Gastroesophageal sphincter (tissue), 4 donors: ENCODE measurements at regions not wholly inside any gene's neighbourhood (a gene's known extent, or its start where the extent isn't known, plus 50 kb on each side); places are given as distances from the start of the nearest gene placed in this dataset.

Experiments
- ATAC-seq: fragments of 150-250 bp; one replicate; pipeline ENCODE4 v1.9.1; 2016; ENCODE audit warnings: mild to moderate bottlenecking, moderate library complexity
- H3K27ac ChIP-seq, 4 donors: fragments of 200-600 bp; sonication (generic) in 3 of 4; 1 replicate in 3 of 4; 2 replicates in 1 of 4; pipeline ENCODE4 v1.5.1; 2016 to 2019
- H3K27me3 ChIP-seq: fragments of 200-600 bp; sonication (generic); one replicate; pipeline ENCODE4 v1.5.1; 2019
- H3K36me3 ChIP-seq, 2 donors: fragments of 200-600 bp; sonication (generic); one replicate each; pipeline ENCODE4 v1.5.1; 2019; ENCODE audit warnings: control low read depth in 1 of 2
- H3K4me1 ChIP-seq, 3 donors: fragments of 200-600 bp; sonication (generic); 1 replicate in 2 of 3; 2 replicates in 1 of 3; pipeline ENCODE4 v1.5.1; 2016 to 2019; ENCODE audit warnings: control low read depth in 2 of 3
- H3K4me3 ChIP-seq, 2 donors: fragments of 200-600 bp; sonication (generic); one replicate each; pipeline ENCODE4 v1.5.1; 2019; ENCODE audit warnings: mild to moderate bottlenecking in 1 of 2, moderate library complexity in 1 of 2
- H3K9me3 ChIP-seq, 3 donors: fragments of 200-600 bp; sonication (generic); one replicate each; pipeline ENCODE4 v1.5.1; 2017 to 2019; ENCODE audit warnings: control low read depth in 2 of 3
- CTCF ChIP-seq, 4 experiments: fragments of 200-600 bp in 2 of 4; fragments of 450-650 bp in 2 of 4; sonication (generic) in 1 of 4; IDR thresholded peaks; one replicate each; pipeline ENCODE4 v1.5.1; 2017 to 2019; ENCODE audit warnings: antibody characterized with exemption in 4 of 4, mild to moderate bottlenecking in 2 of 4, moderate library complexity in 2 of 4
- EP300 ChIP-seq: sonication (generic); formaldehyde crosslinking; IDR thresholded peaks from one replicate; pipeline ENCODE4 v1.6.1; 2017; ENCODE audit warnings: antibody characterized with exemption, mild to moderate bottlenecking
- POLR2A ChIP-seq, 2 donors: fragments of 450-650 bp; IDR thresholded peaks; one replicate each; pipeline ENCODE4 v1.6.1; 2017; ENCODE audit warnings: antibody characterized with exemption in 2 of 2, mild to moderate bottlenecking in 2 of 2, moderate library complexity in 1 of 2
- POLR2AphosphoS5 ChIP-seq: sonication (generic); formaldehyde crosslinking; IDR thresholded peaks from one replicate; pipeline ENCODE4 v1.6.1; 2017; ENCODE audit warnings: antibody characterized with exemption
- WGBS, 2 donors: methylation state at CpG; one replicate each; pipeline ENCODE4 v1.1.5; 2018; ENCODE audit warnings: low coverage in 1 of 2; 5-methylcytosine and 5-hydroxymethylcytosine counted together

- H3K4me3 ChIP-seq: no peak overlapping the region
- 55 to 59% methylated on average over 4 of the region's 4 CpGs for WGBS, 2 donors
- peaks cover 3% of the 10 kb centered on the region for H3K27me3 ChIP-seq
- no peak for TF ChIP-seq POLR2A (IDR thresholded peaks at IDR 0.05)
- no peak for TF ChIP-seq CTCF (IDR thresholded peaks at IDR 0.05)
- no peak for TF ChIP-seq POLR2AphosphoS5
- TF ChIP-seq EP300: no peak
- H3K27ac ChIP-seq: no peak overlapping the region
- no peaks in the 10 kb centered on the region for H3K4me1 ChIP-seq
- no peak for ATAC-seq
- H3K9me3 ChIP-seq: no peaks in the 10 kb centered on the region
- H3K36me3 ChIP-seq: no peaks in the 10 kb centered on the region
Observed at GRCh38 chr6:156701966-156702365, 75.2 kb upstream of the ARID1B start.

- no peak for ATAC-seq
- 69 to 73% methylated on average over 6 to 7 of the region's 7 CpGs for WGBS, 2 donors
- no peak for TF ChIP-seq CTCF (IDR thresholded peaks at IDR 0.05)
- no peak for TF ChIP-seq POLR2AphosphoS5
- TF ChIP-seq EP300: no peak
- TF ChIP-seq POLR2A (IDR thresholded peaks at IDR 0.05): no peak
- no peak overlapping the region for H3K4me3 ChIP-seq
- no peak overlapping the region for H3K27ac ChIP-seq
- no peaks in the 10 kb centered on the region for H3K9me3 ChIP-seq
- H3K4me1 ChIP-seq: no peaks in the 10 kb centered on the region
- H3K36me3 ChIP-seq: no peaks in the 10 kb centered on the region
- no peaks in the 10 kb centered on the region for H3K27me3 ChIP-seq
Observed at GRCh38 chr6:156700440-156701057, 76.6 kb upstream of the ARID1B start.

- H3K4me1 ChIP-seq: no peaks in the 10 kb centered on the region
- no peak overlapping the region for H3K27ac ChIP-seq
- H3K36me3 ChIP-seq: no peaks in the 10 kb centered on the region
- no peaks in the 10 kb centered on the region for H3K27me3 ChIP-seq
- 81 to 96% methylated on average over 3 of the region's 3 CpGs for WGBS, 2 donors
- ATAC-seq: no peak
- H3K9me3 ChIP-seq: no peaks in the 10 kb centered on the region
- TF ChIP-seq POLR2AphosphoS5 (no peak), EP300 (no peak), CTCF (IDR thresholded peaks at IDR 0.05) (no peak), POLR2A (IDR thresholded peaks at IDR 0.05) (no peak)
- no peak overlapping the region for H3K4me3 ChIP-seq
Observed at GRCh38 chr6:156699935-156700334, 77.2 kb upstream of the ARID1B start.

- ATAC-seq: no peak
- no peaks in the 10 kb centered on the region for H3K9me3 ChIP-seq
Observed at GRCh38 chr6:156699017-156699421, 78.2 kb upstream of the ARID1B start.

More at GRCh38 chr6:156699017-156699421, 78.2 kb upstream of the ARID1B start:
- 48 to 81% methylated on average over 5 of the region's 5 CpGs for WGBS, 2 donors
- Histone ChIP-seq H3K4me3 (no peak overlapping the region), H3K27ac (no peak overlapping the region), H3K4me1 (no peaks in the 10 kb centered on the region), H3K36me3 (no peaks in the 10 kb centered on the region), H3K27me3 (no peaks in the 10 kb centered on the region)
- TF ChIP-seq EP300: no peak
- TF ChIP-seq CTCF (IDR thresholded peaks at IDR 0.05): no peak
- no peak for TF ChIP-seq POLR2A (IDR thresholded peaks at IDR 0.05)
- no peak for TF ChIP-seq POLR2AphosphoS5
